ENCODE measurements at regions not wholly inside any gene's neighbourhood (a gene's known extent, or its start where the extent isn't known, plus 50 kb on each side); places are given as distances from the start of the nearest gene placed in this dataset.

GRCh38 chr10:78349165-78349516 is 315.5 kb downstream of the RPS24 start:
- DNase-seq, result no peak

- DNase-seq, result no peak
These were observed 316.4 kb downstream of the RPS24 start for GRCh38 chr10:78349911-78350663.

- no peak for DNase-seq
These were observed 317.6 kb downstream of the RPS24 start for GRCh38 chr10:78351283-78351682.

- DNase-seq, result no peak
These were observed 318.1 kb downstream of the RPS24 start for GRCh38 chr10:78351809-78352208.

- no peak for DNase-seq
These were observed 320.0 kb downstream of the RPS24 start for GRCh38 chr10:78353636-78354035.

GRCh38 chr10:78354101-78354500 is 320.4 kb downstream of the RPS24 start:
- no peak for DNase-seq

GRCh38 chr10:78356291-78356900 is 322.7 kb downstream of the RPS24 start:
- DNase-seq, result no peak

GRCh38 chr10:78357141-78358063 is 323.7 kb downstream of the RPS24 start:
- DNase-seq, result no peak

GRCh38 chr10:78358351-78358750 is 324.7 kb downstream of the RPS24 start:
- DNase-seq, result no peak

GRCh38 chr10:78358982-78359381 is 325.3 kb downstream of the RPS24 start:
- DNase-seq, result no peak

- no peak for DNase-seq
These were observed 326.0 kb downstream of the RPS24 start for GRCh38 chr10:78359640-78360091.

- DNase-seq, result no peak
These were observed 326.6 kb downstream of the RPS24 start for GRCh38 chr10:78360284-78360683.

GRCh38 chr10:78361031-78361430 is 327.4 kb downstream of the RPS24 start:
- DNase-seq, result no peak

- peak in 1 of 2 experiments; percentile 6 for DNase-seq
These were observed 328.9 kb downstream of the RPS24 start for GRCh38 chr10:78362406-78363022.

GRCh38 chr10:78363190-78363589 is 329.5 kb downstream of the RPS24 start:
- no peak for DNase-seq

- no peak for DNase-seq
These were observed 332.0 kb downstream of the RPS24 start for GRCh38 chr10:78365694-78366093.

- DNase-seq, result no peak
These were observed 333.2 kb downstream of the RPS24 start for GRCh38 chr10:78366663-78367411.

- no peak for DNase-seq
These were observed 334.1 kb downstream of the RPS24 start for GRCh38 chr10:78367751-78368150.

- no peak for DNase-seq
These were observed 337.5 kb downstream of the RPS24 start for GRCh38 chr10:78371136-78371535.

GRCh38 chr10:78372806-78373205 is 339.1 kb downstream of the RPS24 start:
- DNase-seq, result no peak

GRCh38 chr10:78374331-78375028 is 340.8 kb downstream of the RPS24 start:
- DNase-seq, result no peak

Data from activated CD4-positive, alpha-beta T cell treated with anti-CD3 and anti-CD28 coated beads, Interleukin-2, amount 50 U/mL, for 48 hours (primary cell).